ENCODE measurements at regions not wholly inside any gene's neighbourhood (a gene's known extent, or its start where the extent isn't known, plus 50 kb on each side); places are given as distances from the start of the nearest gene placed in this dataset.

GRCh38 chr13:103142151-103142550 is 75.9 kb upstream of the SLC10A2 start:
- intact Hi-C loops (cut with DNase I; ENCODE audit: low total_unique reads) = no loop called here
- no peaks in the 10 kb centered on the region for H3K27me3 ChIP-seq
- 84 to 100% methylated on average over 2 of the region's 2 CpGs for WGBS, 2 donors
- TF ChIP-seq POLR2A (IDR thresholded peaks at IDR 0.05) (no peak), CTCF (IDR thresholded peaks at IDR 0.05) (no peak)
- no peaks in the 10 kb centered on the region for H3K36me3 ChIP-seq (ENCODE audit: low read depth, missing control alignments)
- H3K4me1 ChIP-seq = no peaks in the 10 kb centered on the region
- no peak overlapping the region for H3K27ac ChIP-seq
- no peak overlapping the region for H3K4me3 ChIP-seq
- DNase-seq = no peak
- H3K9me3 ChIP-seq = no peaks in the 10 kb centered on the region

- no peak for DNase-seq
- 75 to 81% methylated on average over 5 of the region's 5 CpGs for WGBS, 2 donors
- no peaks in the 10 kb centered on the region for H3K27me3 ChIP-seq
- H3K4me3 ChIP-seq = no peak overlapping the region
- intact Hi-C loops (cut with DNase I; ENCODE audit: low total_unique reads) = no loop called here
- H3K9me3 ChIP-seq = no peaks in the 10 kb centered on the region
- H3K27ac ChIP-seq = no peak overlapping the region
- no peaks in the 10 kb centered on the region for H3K4me1 ChIP-seq
- TF ChIP-seq POLR2A (IDR thresholded peaks at IDR 0.05) (no peak), CTCF (IDR thresholded peaks at IDR 0.05) (peak in 1 of 3 experiments; percentile 43)
- H3K36me3 ChIP-seq (ENCODE audit: low read depth, missing control alignments) = no peaks in the 10 kb centered on the region
These were observed 73.9 kb upstream of the SLC10A2 start for GRCh38 chr13:103140001-103140671.

GRCh38 chr13:103134271-103134670 is 68.1 kb upstream of the SLC10A2 start:
- no peak overlapping the region for H3K27ac ChIP-seq
- intact Hi-C loops (cut with DNase I; ENCODE audit: low total_unique reads) = no loop called here
- H3K4me1 ChIP-seq = no peaks in the 10 kb centered on the region
- WGBS, 2 donors = 54 to 56% methylated on average over 2 of the region's 2 CpGs
- TF ChIP-seq POLR2A (IDR thresholded peaks at IDR 0.05) = no peak
- no peak for TF ChIP-seq CTCF (IDR thresholded peaks at IDR 0.05)
- H3K36me3 ChIP-seq (ENCODE audit: low read depth, missing control alignments) = no peaks in the 10 kb centered on the region
- no peak for DNase-seq
- no peak overlapping the region for H3K4me3 ChIP-seq
- H3K9me3 ChIP-seq = no peaks in the 10 kb centered on the region
- no peaks in the 10 kb centered on the region for H3K27me3 ChIP-seq

- H3K36me3 ChIP-seq (ENCODE audit: low read depth, missing control alignments) = no peaks in the 10 kb centered on the region
These were observed 67.3 kb upstream of the SLC10A2 start for GRCh38 chr13:103133556-103133955.

More at GRCh38 chr13:103133556-103133955, 67.3 kb upstream of the SLC10A2 start:
- no peaks in the 10 kb centered on the region for H3K9me3 ChIP-seq
- TF ChIP-seq CTCF (IDR thresholded peaks at IDR 0.05) (no peak), POLR2A (IDR thresholded peaks at IDR 0.05) (no peak)
- intact Hi-C loops (cut with DNase I; ENCODE audit: low total_unique reads) = no loop called here
- no peaks in the 10 kb centered on the region for H3K4me1 ChIP-seq
- no peak for DNase-seq
- WGBS, 2 donors = 77 to 90% methylated on average over 4 of the region's 4 CpGs
- no peak overlapping the region for H3K27ac ChIP-seq
- H3K27me3 ChIP-seq = no peaks in the 10 kb centered on the region
- no peak overlapping the region for H3K4me3 ChIP-seq
